Uterus (tissue), 3 donors: ENCODE measurements at regions not wholly inside any gene's neighbourhood (a gene's known extent, or its start where the extent isn't known, plus 50 kb on each side); places are given as distances from the start of the nearest gene placed in this dataset.

Experiments used
- DNase-seq, 2 donors: peaks; one replicate each; pipeline ENCODE4 v3.0.0-alpha.2; 2019 to 2020
- H3K27ac ChIP-seq, 2 donors: fragments of 200-600 bp; sonication (generic); 1 replicate in 1 of 2; 2 replicates in 1 of 2; pipeline ENCODE4 v1.5.1; 2016 to 2018
- H3K27me3 ChIP-seq, 2 donors: fragments of 200-600 bp; sonication (generic); one replicate each; pipeline ENCODE4 v1.5.1; 2018 to 2019; ENCODE audit warnings: control low read depth in 1 of 2
- H3K36me3 ChIP-seq, 2 donors: fragments of 200-600 bp; sonication (generic); one replicate each; pipeline ENCODE4 v1.5.1; 2019; ENCODE audit warnings: control low read depth in 1 of 2
- H3K4me1 ChIP-seq, 2 donors: fragments of 200-600 bp; sonication (generic); one replicate each; pipeline ENCODE4 v1.5.1; 2018 to 2019; ENCODE audit warnings: control low read depth in 1 of 2
- H3K4me3 ChIP-seq, 2 donors: fragments of 200-600 bp; sonication (generic); 1 replicate in 1 of 2; 2 replicates in 1 of 2; pipeline ENCODE4 v1.5.1; 2018 to 2019; ENCODE audit warnings: mild to moderate bottlenecking in 1 of 2
- H3K9me3 ChIP-seq, 2 donors: fragments of 200-600 bp; sonication (generic); one replicate each; pipeline ENCODE4 v1.5.1; 2019; ENCODE audit warnings: control low read depth in 1 of 2
- POLR2A ChIP-seq, 2 donors: fragments of 450-650 bp; IDR thresholded peaks; one replicate each; pipeline ENCODE4 v1.6.1; 2016; ENCODE audit warnings: antibody characterized with exemption in 2 of 2, mild to moderate bottlenecking in 1 of 2, moderate library complexity in 1 of 2
- intact Hi-C: fragments of 100-400 bp; cut with DNase I; formaldehyde crosslinking; loops from one replicate; pipeline ENCODE4 v1.15.1; 2023; ENCODE audit warnings: low total_unique reads
- TF ChIP-seq, protein P1 (sequence below), 4 experiments: fragments of 200-600 bp in 2 of 4; fragments of 450-650 bp in 2 of 4; sonication (generic) in 2 of 4; IDR thresholded peaks; one replicate each; pipeline ENCODE4 v1.5.1; 2016 to 2019; ENCODE audit warnings: antibody characterized with exemption in 4 of 4, mild to moderate bottlenecking in 2 of 4, moderate library complexity in 1 of 4
- donor health status: DM: yes; HTN: yes; CAD: no.

DNA sequence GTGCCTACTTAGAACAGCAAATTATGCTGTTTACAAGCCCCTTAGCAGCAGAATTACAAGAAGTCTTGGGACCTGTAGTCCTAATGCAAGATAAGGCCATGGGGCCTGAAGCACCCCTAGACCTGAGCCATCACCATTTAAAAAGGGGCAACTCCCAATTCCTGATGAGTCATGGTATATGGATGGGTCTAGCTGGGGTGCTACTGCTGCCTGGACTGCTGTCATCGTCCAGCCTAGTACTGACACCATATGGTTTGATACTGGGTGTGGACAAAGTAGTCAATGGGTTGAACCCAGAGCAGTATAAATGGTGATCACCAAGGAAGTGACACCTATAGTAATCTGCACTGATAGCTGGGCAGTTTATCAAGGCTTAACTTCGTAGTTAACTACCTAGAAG is 450.0 kb downstream of the IPMK start:
- H3K36me3 ChIP-seq, result no peaks in the 10 kb centered on the region
- intact Hi-C loops, result no loop called here
- TF ChIP-seq, protein P1, sequence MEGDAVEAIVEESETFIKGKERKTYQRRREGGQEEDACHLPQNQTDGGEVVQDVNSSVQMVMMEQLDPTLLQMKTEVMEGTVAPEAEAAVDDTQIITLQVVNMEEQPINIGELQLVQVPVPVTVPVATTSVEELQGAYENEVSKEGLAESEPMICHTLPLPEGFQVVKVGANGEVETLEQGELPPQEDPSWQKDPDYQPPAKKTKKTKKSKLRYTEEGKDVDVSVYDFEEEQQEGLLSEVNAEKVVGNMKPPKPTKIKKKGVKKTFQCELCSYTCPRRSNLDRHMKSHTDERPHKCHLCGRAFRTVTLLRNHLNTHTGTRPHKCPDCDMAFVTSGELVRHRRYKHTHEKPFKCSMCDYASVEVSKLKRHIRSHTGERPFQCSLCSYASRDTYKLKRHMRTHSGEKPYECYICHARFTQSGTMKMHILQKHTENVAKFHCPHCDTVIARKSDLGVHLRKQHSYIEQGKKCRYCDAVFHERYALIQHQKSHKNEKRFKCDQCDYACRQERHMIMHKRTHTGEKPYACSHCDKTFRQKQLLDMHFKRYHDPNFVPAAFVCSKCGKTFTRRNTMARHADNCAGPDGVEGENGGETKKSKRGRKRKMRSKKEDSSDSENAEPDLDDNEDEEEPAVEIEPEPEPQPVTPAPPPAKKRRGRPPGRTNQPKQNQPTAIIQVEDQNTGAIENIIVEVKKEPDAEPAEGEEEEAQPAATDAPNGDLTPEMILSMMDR (IDR thresholded peaks at IDR 0.05), result no peak
- no peak for TF ChIP-seq POLR2A (IDR thresholded peaks at IDR 0.05)
- H3K27me3 ChIP-seq, result no peaks in the 10 kb centered on the region
- H3K27ac ChIP-seq, result no peak overlapping the region
- H3K4me3 ChIP-seq, result no peak overlapping the region
- no peak for DNase-seq
- H3K9me3 ChIP-seq, result no peaks in the 10 kb centered on the region
- no peaks in the 10 kb centered on the region for H3K4me1 ChIP-seq

DNA sequence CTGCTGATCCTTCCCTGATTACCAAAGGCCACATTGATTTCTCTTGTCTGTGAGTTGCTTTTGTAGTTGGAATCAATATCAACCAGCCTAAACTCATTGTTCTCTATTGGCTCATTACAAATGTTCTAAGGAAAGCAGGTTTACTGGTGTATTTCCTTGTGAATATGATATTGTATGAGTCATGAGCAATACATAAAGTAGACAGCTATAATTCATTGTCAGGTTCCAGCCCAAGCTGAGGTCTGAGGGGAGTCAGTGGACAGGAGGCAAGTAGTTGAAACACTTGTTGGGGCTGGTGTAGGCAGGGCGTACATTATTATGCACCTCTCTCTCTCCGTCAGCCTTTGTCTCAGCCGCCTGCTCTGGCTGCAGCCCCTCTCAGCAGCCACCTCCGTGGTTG is 451.7 kb downstream of the IPMK start:
- H3K4me3 ChIP-seq, result no peak overlapping the region
- no peaks in the 10 kb centered on the region for H3K27me3 ChIP-seq
- TF ChIP-seq POLR2A (IDR thresholded peaks at IDR 0.05), result no peak
- TF ChIP-seq, protein P1 (IDR thresholded peaks at IDR 0.05), result no peak
- H3K4me1 ChIP-seq, result no peaks in the 10 kb centered on the region
- H3K27ac ChIP-seq, result no peak overlapping the region
- intact Hi-C loops, result no loop called here
- no peaks in the 10 kb centered on the region for H3K9me3 ChIP-seq
- DNase-seq, result no peak
- no peaks in the 10 kb centered on the region for H3K36me3 ChIP-seq

DNA sequence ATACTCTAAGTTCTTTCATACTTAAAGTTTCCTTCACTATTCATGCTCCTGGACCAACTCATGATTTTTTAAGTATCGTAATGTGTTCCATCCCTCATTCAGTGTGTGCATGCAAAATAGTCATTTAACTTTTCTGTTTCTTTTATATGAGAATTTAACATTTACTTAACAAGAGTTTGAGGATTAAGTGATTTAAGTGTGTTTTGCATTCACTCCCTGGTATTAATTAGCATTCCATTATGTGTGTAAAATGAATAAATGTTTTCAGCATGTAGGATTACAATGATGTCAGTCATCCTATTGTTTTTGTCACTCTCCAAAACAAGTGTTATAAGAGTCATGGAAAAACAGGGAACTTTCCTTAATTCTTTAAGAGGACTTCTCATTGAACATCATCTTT is 457.7 kb downstream of the IPMK start:
- DNase-seq, result no peak
- Histone ChIP-seq H3K4me3 (no peak overlapping the region), H3K9me3 (no peaks in the 10 kb centered on the region), H3K27ac (no peak overlapping the region), H3K4me1 (no peaks in the 10 kb centered on the region), H3K27me3 (no peaks in the 10 kb centered on the region), H3K36me3 (no peaks in the 10 kb centered on the region)
- no peak for TF ChIP-seq POLR2A (IDR thresholded peaks at IDR 0.05)
- TF ChIP-seq, protein P1 (IDR thresholded peaks at IDR 0.05), result no peak
- intact Hi-C loops, result no loop called here

DNA sequence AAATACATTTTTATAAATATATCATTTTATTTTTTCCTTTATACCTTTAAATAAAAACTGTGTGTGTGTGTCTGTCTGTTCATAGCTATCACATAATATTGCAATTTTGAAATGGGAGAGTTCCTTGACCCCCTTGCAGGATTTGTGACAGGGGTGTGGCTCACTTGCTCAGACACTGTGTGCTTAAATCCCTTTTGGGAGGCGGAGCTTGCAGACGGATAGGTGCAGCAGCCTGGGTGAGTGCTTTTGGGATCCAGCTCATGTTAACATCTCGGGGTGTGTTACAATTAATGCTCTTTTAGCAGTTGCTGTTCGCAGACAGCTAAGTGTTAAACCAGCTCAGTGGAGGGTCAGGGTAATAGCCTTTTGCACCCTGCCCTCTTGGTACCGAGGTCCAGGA is 459.8 kb downstream of the IPMK start:
- H3K27me3 ChIP-seq, result no peaks in the 10 kb centered on the region
- no peak overlapping the region for H3K27ac ChIP-seq
- TF ChIP-seq POLR2A (IDR thresholded peaks at IDR 0.05), result no peak
- TF ChIP-seq, protein P1 (IDR thresholded peaks at IDR 0.05), result no peak
- no peaks in the 10 kb centered on the region for H3K36me3 ChIP-seq
- intact Hi-C loops, result no loop called here
- H3K4me3 ChIP-seq, result no peak overlapping the region
- H3K4me1 ChIP-seq, result no peaks in the 10 kb centered on the region
- DNase-seq, result no peak
- H3K9me3 ChIP-seq, result no peaks in the 10 kb centered on the region

DNA sequence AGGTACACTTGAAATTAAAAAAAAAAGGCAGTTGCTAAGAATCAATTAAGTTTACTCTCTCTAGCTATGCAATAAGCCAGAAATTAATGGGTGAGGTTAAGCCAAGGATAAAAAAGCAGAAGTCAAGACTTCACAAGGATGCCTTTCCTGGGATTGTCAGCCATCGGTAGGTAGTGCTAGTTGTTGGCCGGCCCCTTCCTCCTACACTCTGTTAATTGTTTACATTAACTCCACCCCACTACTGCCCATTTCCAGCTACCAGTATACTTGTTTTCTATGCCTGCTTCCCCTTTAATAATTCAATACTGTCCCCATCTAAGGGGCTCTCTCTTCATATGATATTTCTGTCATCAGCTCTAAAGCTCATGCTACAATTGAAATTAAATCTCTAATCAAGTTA is 461.0 kb downstream of the IPMK start:
- TF ChIP-seq POLR2A (IDR thresholded peaks at IDR 0.05), result no peak
- TF ChIP-seq, protein P1 (IDR thresholded peaks at IDR 0.05), result no peak
- Histone ChIP-seq H3K27ac (no peak overlapping the region), H3K9me3 (no peaks in the 10 kb centered on the region), H3K36me3 (no peaks in the 10 kb centered on the region), H3K4me1 (no peaks in the 10 kb centered on the region), H3K27me3 (no peaks in the 10 kb centered on the region), H3K4me3 (no peak overlapping the region)
- intact Hi-C loops, result no loop called here
- no peak for DNase-seq
